GM12874 (cell line): ENCODE measurements at regions not wholly inside any gene's neighbourhood (a gene's known extent, or its start where the extent isn't known, plus 50 kb on each side); places are given as distances from the start of the nearest gene placed in this dataset.

ENCODE experiments used
- TF ChIP-seq, protein P1 (sequence below): IDR thresholded peaks from 2 replicates; pipeline ENCODE4 v1.5.1; 2011; ENCODE audit warnings: low read depth, mild to moderate bottlenecking, control low read depth, low read length, moderate library complexity; ENCODE audit not compliant: insufficient read depth

- TF ChIP-seq, protein P1, sequence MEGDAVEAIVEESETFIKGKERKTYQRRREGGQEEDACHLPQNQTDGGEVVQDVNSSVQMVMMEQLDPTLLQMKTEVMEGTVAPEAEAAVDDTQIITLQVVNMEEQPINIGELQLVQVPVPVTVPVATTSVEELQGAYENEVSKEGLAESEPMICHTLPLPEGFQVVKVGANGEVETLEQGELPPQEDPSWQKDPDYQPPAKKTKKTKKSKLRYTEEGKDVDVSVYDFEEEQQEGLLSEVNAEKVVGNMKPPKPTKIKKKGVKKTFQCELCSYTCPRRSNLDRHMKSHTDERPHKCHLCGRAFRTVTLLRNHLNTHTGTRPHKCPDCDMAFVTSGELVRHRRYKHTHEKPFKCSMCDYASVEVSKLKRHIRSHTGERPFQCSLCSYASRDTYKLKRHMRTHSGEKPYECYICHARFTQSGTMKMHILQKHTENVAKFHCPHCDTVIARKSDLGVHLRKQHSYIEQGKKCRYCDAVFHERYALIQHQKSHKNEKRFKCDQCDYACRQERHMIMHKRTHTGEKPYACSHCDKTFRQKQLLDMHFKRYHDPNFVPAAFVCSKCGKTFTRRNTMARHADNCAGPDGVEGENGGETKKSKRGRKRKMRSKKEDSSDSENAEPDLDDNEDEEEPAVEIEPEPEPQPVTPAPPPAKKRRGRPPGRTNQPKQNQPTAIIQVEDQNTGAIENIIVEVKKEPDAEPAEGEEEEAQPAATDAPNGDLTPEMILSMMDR: no peak
These were observed 194.7 kb upstream of the HS6ST1 start for GRCh38 chr2:128513116-128513960.

DNA sequence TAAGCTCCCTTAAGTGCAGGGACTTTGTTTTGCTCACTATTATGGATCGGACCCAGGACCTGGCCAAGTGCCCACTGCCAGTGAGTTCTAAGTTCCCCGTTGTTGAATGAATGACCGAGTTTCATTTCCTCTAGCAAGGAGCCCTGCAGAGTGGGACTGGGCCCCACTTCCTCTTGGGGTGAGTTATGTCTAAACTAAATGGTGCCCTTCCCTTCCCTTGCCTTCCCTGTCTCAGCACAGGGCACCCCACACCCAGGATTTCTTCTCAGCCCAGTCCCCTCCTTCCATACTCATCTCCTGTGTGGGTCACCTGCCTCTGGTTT is 195.3 kb upstream of the HS6ST1 start:
- TF ChIP-seq, protein P1: no peak

GRCh38 chr2:128514555-128514955 is 195.9 kb upstream of the HS6ST1 start:
- TF ChIP-seq, protein P1: no peak

DNA sequence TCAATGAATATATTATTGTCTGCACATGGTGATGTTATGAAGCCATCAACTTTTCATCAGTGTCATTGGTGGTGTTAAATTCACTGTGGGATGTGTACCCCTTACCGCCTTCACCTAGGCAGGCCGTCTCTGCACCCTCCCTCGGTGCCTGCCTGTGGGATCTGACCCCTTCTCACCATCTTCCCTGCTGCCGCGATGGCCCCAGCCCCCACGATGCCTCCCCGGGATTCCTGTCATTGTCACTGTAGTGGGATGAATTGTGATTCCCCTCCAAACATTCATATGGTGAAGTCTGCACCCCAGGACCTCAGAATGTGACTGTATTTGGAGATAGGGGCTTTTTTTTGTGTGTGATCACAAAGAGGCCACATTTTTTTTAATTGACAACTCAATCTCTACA is 198.3 kb upstream of the HS6ST1 start:
- TF ChIP-seq, protein P1: no peak

DNA sequence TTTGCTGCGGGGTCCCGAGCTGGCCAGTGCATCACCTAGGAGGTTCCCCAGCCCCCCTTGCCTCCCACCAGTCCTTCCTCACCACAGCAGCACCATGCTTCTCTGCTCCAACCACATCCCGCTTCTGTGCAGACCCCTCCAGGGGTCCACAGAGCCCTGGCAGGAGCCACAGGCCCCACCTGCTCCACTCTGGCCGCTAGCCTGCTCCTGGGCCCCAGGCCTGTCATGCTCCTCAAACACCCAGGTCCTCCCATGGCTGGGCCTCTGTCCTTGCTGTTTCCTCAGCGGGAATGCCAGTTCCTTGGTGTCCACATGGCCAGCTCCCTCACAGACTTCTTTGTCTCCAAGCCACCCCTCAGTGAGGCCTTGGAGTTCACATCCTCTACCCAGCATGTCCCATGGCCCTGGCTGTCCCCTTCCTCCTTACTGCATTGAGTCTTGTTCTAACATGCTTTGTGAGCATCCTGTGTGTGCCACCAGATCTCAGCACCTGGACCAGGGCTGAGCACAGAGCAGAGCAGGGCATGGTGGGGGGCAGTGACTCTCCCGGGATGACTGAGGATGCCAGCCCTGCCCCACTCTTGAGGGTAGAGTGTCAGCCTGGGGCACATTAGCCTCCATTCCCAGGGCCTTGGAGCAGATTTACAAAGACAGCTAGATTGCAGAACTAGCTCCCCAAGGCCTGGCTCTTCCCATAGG is 201.0 kb upstream of the HS6ST1 start:
- TF ChIP-seq, protein P1: no peak

DNA sequence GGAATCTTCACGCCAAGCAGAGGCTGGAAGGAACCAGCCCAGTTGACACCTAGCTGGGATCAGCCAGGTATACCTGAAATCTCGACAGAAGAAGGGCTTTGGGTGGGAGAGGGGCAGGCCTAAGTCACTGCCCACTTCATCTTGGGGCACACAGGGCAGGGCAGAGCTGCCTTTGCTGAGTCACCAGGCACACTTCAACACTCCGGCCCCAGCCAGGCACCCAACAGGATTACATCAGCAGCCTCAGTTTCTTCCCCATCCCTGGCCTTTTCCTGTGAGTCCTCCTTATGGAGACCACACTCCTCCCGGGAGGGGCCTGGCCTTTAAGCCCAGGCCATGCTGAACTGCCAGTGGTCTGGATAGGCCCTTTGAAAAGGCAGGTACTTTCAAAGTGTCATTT is 201.7 kb upstream of the HS6ST1 start:
- TF ChIP-seq, protein P1: no peak

DNA sequence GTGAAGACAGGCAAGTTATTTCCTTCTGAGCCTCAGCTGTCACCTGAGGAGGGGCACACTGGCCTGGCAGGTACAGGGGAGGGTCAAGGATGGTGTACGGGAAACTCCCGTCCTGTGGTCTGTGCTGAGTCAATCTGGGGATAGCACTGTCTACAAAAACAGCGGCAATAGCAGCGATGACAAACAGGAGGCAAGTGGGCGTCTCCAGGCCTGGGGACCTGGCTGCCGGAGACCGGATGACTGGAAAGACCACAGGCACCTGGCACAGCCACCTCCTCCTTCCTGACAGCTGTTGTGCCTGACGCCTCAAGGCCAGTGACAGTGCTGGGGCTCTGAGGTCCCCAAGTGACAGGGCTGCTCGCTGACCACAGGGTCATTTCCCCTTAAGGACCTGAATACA is 202.1 kb upstream of the HS6ST1 start:
- TF ChIP-seq, protein P1: no peak
